ENCODE measurements at regions not wholly inside any gene's neighbourhood (a gene's known extent, or its start where the extent isn't known, plus 50 kb on each side); places are given as distances from the start of the nearest gene placed in this dataset.

- DNase-seq, result no peak
Observed at GRCh38 chr3:40705663-40706062, 180.9 kb downstream of the ZNF621 start.

GRCh38 chr3:40713306-40713705, 188.5 kb downstream of the ZNF621 start:
- DNase-seq, result peak in 1 of 2 experiments; percentile 40

- DNase-seq, result no peak
Observed at GRCh38 chr3:40713795-40714194, 189.0 kb downstream of the ZNF621 start.

GRCh38 chr3:40714771-40715345, 190.1 kb downstream of the ZNF621 start:
- no peak for DNase-seq

GRCh38 chr3:40715551-40715950, 190.8 kb downstream of the ZNF621 start:
- no peak for DNase-seq

- DNase-seq, result no peak
Observed at GRCh38 chr3:40717471-40717870, 192.7 kb downstream of the ZNF621 start.

GRCh38 chr3:40718209-40718608, 193.4 kb downstream of the ZNF621 start:
- no peak for DNase-seq

GRCh38 chr3:40718681-40719080, 193.9 kb downstream of the ZNF621 start:
- DNase-seq, result no peak

GRCh38 chr3:40719660-40720287, 195.0 kb downstream of the ZNF621 start:
- peak in 1 of 2 experiments; percentile 39 for DNase-seq

GRCh38 chr3:40720341-40720740, 195.6 kb downstream of the ZNF621 start:
- DNase-seq, result no peak

- DNase-seq, result no peak
Observed at GRCh38 chr3:40720863-40721262, 196.1 kb downstream of the ZNF621 start.

- DNase-seq, result no peak
Observed at GRCh38 chr3:40723083-40723660, 198.4 kb downstream of the ZNF621 start.

GRCh38 chr3:40725031-40725430, 200.3 kb downstream of the ZNF621 start:
- peak; percentile 49 to 81 for DNase-seq

- no peak for DNase-seq
Observed at GRCh38 chr3:40731445-40731844, 206.7 kb downstream of the ZNF621 start.

GRCh38 chr3:40736943-40737342, 212.2 kb downstream of the ZNF621 start:
- no peak for DNase-seq

GRCh38 chr3:40737343-40737742, 212.6 kb downstream of the ZNF621 start:
- DNase-seq, result no peak

GRCh38 chr3:40739971-40740370, 215.2 kb downstream of the ZNF621 start:
- DNase-seq, result no peak

- peak in 1 of 2 experiments; percentile 9 for DNase-seq
Observed at GRCh38 chr3:40741729-40742128, 217.0 kb downstream of the ZNF621 start.

GRCh38 chr3:40745381-40746106, 220.8 kb downstream of the ZNF621 start:
- DNase-seq, result no peak

- DNase-seq, result no peak
Observed at GRCh38 chr3:40751666-40752065, 226.9 kb downstream of the ZNF621 start.

- no peak for DNase-seq
Observed at GRCh38 chr3:40752492-40752891, 227.7 kb downstream of the ZNF621 start.

GRCh38 chr3:40753291-40753770, 228.6 kb downstream of the ZNF621 start:
- peak in 1 of 2 experiments; percentile 54 for DNase-seq

GRCh38 chr3:40753951-40754350, 229.2 kb downstream of the ZNF621 start:
- peak; percentile 37 to 86 for DNase-seq

GRCh38 chr3:40754994-40755393, 230.2 kb downstream of the ZNF621 start:
- no peak for DNase-seq

Data from NCI-H446 (cell line).